ENCODE measurements at regions not wholly inside any gene's neighbourhood (a gene's known extent, or its start where the extent isn't known, plus 50 kb on each side); places are given as distances from the start of the nearest gene placed in this dataset.

GRCh38 chr20:43295781-43296180 lies 106.1 kb upstream of the PTPRT start:
- H3K9me3 Mint-ChIP-seq (ENCODE audit: unreplicated experiment), result no peaks in the 10 kb centered on the region
- no peaks in the 10 kb centered on the region for H3K4me1 Mint-ChIP-seq (ENCODE audit: low read depth, unreplicated experiment)
- Histone ChIP-seq H3K4me3 (ENCODE audit: low read depth, low read length) (no peak overlapping the region), H3K36me3 (ENCODE audit: control insufficient read depth, insufficient read depth, low read length) (no peaks in the 10 kb centered on the region), H3K4me1 (no peaks in the 10 kb centered on the region), H3K9me3 (no peaks in the 10 kb centered on the region), H3K27me3 (replicated peaks; ENCODE audit: control insufficient read depth, insufficient read depth, low read length) (no peaks in the 10 kb centered on the region)
- ChIA-PET POLR2A (no interaction called here), CTCF (no interaction called here)
- H3K4me3 Mint-ChIP-seq (ENCODE audit: unreplicated experiment), result no peak overlapping the region
- no peaks in the 10 kb centered on the region for H3K36me3 Mint-ChIP-seq (ENCODE audit: insufficient read depth, unreplicated experiment)
- DNase-seq, result no peak
- no peak for TF ChIP-seq CTCF (IDR thresholded peaks at IDR 0.05; ENCODE audit: insufficient read depth in 1 of 2, low read depth in 1 of 2, low read length in 1 of 2, severe bottlenecking in 1 of 2, unreplicated experiment in 1 of 2)
- intact Hi-C loops (cut with micrococcal nuclease; ENCODE audit: unreplicated experiment), result no loop called here
- H3K27ac Mint-ChIP-seq (ENCODE audit: unreplicated experiment), result no peak overlapping the region
- BruUV-seq (replicated peaks), result no TSS peak
- H3K27me3 Mint-ChIP-seq (ENCODE audit: insufficient read depth, unreplicated experiment), result peaks cover 12% of the 10 kb centered on the region

- Mint-ChIP-seq H3K4me3 (ENCODE audit: unreplicated experiment) (no peak overlapping the region), H3K9me3 (ENCODE audit: unreplicated experiment) (no peaks in the 10 kb centered on the region), H3K4me1 (ENCODE audit: low read depth, unreplicated experiment) (no peaks in the 10 kb centered on the region), H3K27ac (ENCODE audit: unreplicated experiment) (no peak overlapping the region), H3K36me3 (ENCODE audit: insufficient read depth, unreplicated experiment) (no peaks in the 10 kb centered on the region), H3K27me3 (ENCODE audit: insufficient read depth, unreplicated experiment) (peaks cover 15% of the 10 kb centered on the region)
- CTCF ChIA-PET, result no interaction called here
- no peaks in the 10 kb centered on the region for H3K9me3 ChIP-seq
- POLR2A ChIA-PET, result no interaction called here
- no peak for TF ChIP-seq CTCF (IDR thresholded peaks at IDR 0.05; ENCODE audit: insufficient read depth in 1 of 2, low read depth in 1 of 2, low read length in 1 of 2, severe bottlenecking in 1 of 2, unreplicated experiment in 1 of 2)
- H3K36me3 ChIP-seq (ENCODE audit: control insufficient read depth, insufficient read depth, low read length), result no peaks in the 10 kb centered on the region
- DNase-seq, result no peak
- no TSS peak for BruUV-seq (replicated peaks)
- no peak overlapping the region for H3K4me3 ChIP-seq (ENCODE audit: low read depth, low read length)
- H3K27me3 ChIP-seq (replicated peaks; ENCODE audit: control insufficient read depth, insufficient read depth, low read length), result no peaks in the 10 kb centered on the region
- no peaks in the 10 kb centered on the region for H3K4me1 ChIP-seq
- intact Hi-C loops (cut with micrococcal nuclease; ENCODE audit: unreplicated experiment), result no loop called here
These were observed 105.6 kb upstream of the PTPRT start for GRCh38 chr20:43295263-43295662.

- Histone ChIP-seq H3K27me3 (replicated peaks; ENCODE audit: control insufficient read depth, insufficient read depth, low read length) (no peaks in the 10 kb centered on the region), H3K4me1 (no peaks in the 10 kb centered on the region), H3K36me3 (ENCODE audit: control insufficient read depth, insufficient read depth, low read length) (no peaks in the 10 kb centered on the region), H3K4me3 (ENCODE audit: low read depth, low read length) (no peak overlapping the region), H3K9me3 (no peaks in the 10 kb centered on the region)
- ChIA-PET CTCF (interaction anchor here (0.6 kb wide), 1 partner anchor 355 kb away, joined by 3 read pairs; no protein-coding TSS in a partner anchor), POLR2A (no interaction called here)
- intact Hi-C loops (cut with micrococcal nuclease; ENCODE audit: unreplicated experiment), result no loop called here
- H3K27ac Mint-ChIP-seq (ENCODE audit: unreplicated experiment), result no peak overlapping the region
- no peak for DNase-seq
- no peaks in the 10 kb centered on the region for H3K9me3 Mint-ChIP-seq (ENCODE audit: unreplicated experiment)
- H3K36me3 Mint-ChIP-seq (ENCODE audit: insufficient read depth, unreplicated experiment), result no peaks in the 10 kb centered on the region
- H3K4me3 Mint-ChIP-seq (ENCODE audit: unreplicated experiment), result no peak overlapping the region
- TF ChIP-seq CTCF (IDR thresholded peaks at IDR 0.05; ENCODE audit: insufficient read depth in 1 of 2, low read depth in 1 of 2, low read length in 1 of 2, severe bottlenecking in 1 of 2, unreplicated experiment in 1 of 2), result no peak
- no TSS peak for BruUV-seq (replicated peaks)
- H3K27me3 Mint-ChIP-seq (ENCODE audit: insufficient read depth, unreplicated experiment), result peaks cover 15% of the 10 kb centered on the region
- no peaks in the 10 kb centered on the region for H3K4me1 Mint-ChIP-seq (ENCODE audit: low read depth, unreplicated experiment)
These were observed 104.3 kb upstream of the PTPRT start for GRCh38 chr20:43294031-43294430.

Measured in Caco-2 (cell line).